ENCODE measurements at regions not wholly inside any gene's neighbourhood (a gene's known extent, or its start where the extent isn't known, plus 50 kb on each side); places are given as distances from the start of the nearest gene placed in this dataset.

DNA sequence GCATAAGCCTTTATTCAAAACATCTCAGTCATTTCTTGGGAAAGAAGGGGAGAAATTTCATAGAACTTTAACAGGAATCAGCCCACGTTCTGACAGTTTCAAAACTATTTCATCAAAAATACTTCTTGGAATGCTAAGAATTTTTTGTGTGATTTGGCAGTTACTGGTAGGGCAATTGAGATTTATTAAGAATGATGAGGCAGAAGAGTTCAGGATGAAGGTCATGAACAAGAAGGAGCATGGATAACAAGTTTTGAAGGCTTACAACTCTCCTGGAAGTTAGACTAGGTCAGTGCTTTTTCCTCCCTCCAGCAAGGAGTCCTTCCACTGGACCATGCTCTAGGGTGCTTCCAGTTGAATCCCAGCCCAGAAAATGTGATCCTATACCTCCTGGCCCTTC lies 569.9 kb downstream of the ANKRD7 start:
- no peak for TF ChIP-seq POLR2A (IDR thresholded peaks at IDR 0.05)
- TF ChIP-seq, protein P1, sequence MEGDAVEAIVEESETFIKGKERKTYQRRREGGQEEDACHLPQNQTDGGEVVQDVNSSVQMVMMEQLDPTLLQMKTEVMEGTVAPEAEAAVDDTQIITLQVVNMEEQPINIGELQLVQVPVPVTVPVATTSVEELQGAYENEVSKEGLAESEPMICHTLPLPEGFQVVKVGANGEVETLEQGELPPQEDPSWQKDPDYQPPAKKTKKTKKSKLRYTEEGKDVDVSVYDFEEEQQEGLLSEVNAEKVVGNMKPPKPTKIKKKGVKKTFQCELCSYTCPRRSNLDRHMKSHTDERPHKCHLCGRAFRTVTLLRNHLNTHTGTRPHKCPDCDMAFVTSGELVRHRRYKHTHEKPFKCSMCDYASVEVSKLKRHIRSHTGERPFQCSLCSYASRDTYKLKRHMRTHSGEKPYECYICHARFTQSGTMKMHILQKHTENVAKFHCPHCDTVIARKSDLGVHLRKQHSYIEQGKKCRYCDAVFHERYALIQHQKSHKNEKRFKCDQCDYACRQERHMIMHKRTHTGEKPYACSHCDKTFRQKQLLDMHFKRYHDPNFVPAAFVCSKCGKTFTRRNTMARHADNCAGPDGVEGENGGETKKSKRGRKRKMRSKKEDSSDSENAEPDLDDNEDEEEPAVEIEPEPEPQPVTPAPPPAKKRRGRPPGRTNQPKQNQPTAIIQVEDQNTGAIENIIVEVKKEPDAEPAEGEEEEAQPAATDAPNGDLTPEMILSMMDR (IDR thresholded peaks at IDR 0.05 in 4 of 5, conservative IDR thresholded peaks at IDR 0.05 in 1 of 5): no peak

Data from gastrocnemius medialis (tissue), 4 donors.